Skin of body (tissue), 2 donors: ENCODE measurements at regions not wholly inside any gene's neighbourhood (a gene's known extent, or its start where the extent isn't known, plus 50 kb on each side); places are given as distances from the start of the nearest gene placed in this dataset. TPM values are rescaled to one million over a fixed set of nuclear protein-coding genes. Genes with fewer than 3 reads are reported as not detected.
A peak's percentile ranks its signal among the peaks of the same experiment; 100 is the strongest.

Experiments used
- DNase-seq: peaks from one replicate; lab custom pipeline; 2025; lab: John Stamatoyannopoulos, UW
- small RNA-seq: library from RNA; depleted of rRNA; stranded (forward); fragments of <200 nt; gene quantifications from one replicate; pipeline ENCODE3, GENCODE V24; 2014; ENCODE audit warnings: low replicate concordance

- DNase-seq = peak; percentile 47
Measured at GRCh38 chr1:193335806-193336428, 149.5 kb upstream of the B3GALT2 start.

- DNase-seq = no peak
Measured at GRCh38 chr1:193333166-193333565, 146.8 kb upstream of the B3GALT2 start.

GRCh38 chr1:193326296-193326695 is 139.9 kb upstream of the B3GALT2 start:
- no peak for DNase-seq

GRCh38 chr1:193325771-193326170 is 139.4 kb upstream of the B3GALT2 start:
- DNase-seq = no peak

- DNase-seq = no peak
Measured at GRCh38 chr1:193325042-193325441, 138.6 kb upstream of the B3GALT2 start.

- DNase-seq = no peak
Measured at GRCh38 chr1:193322211-193322610, 135.8 kb upstream of the B3GALT2 start.

GRCh38 chr1:193321242-193321840 is 134.9 kb upstream of the B3GALT2 start:
- no peak for DNase-seq

- no peak for DNase-seq
Measured at GRCh38 chr1:193320270-193320669, 133.9 kb upstream of the B3GALT2 start.

- no peak for DNase-seq
Measured at GRCh38 chr1:193318347-193318746, 131.9 kb upstream of the B3GALT2 start.

GRCh38 chr1:193313354-193314140 is 127.1 kb upstream of the B3GALT2 start:
- no peak for DNase-seq

- DNase-seq = no peak
Measured at GRCh38 chr1:193312432-193312831, 126.0 kb upstream of the B3GALT2 start.

GRCh38 chr1:193311226-193311948 is 125.0 kb upstream of the B3GALT2 start:
- no peak for DNase-seq

- no peak for DNase-seq
Measured at GRCh38 chr1:193310564-193310963, 124.2 kb upstream of the B3GALT2 start.

- DNase-seq = no peak
Measured at GRCh38 chr1:193309936-193310475, 123.6 kb upstream of the B3GALT2 start.

GRCh38 chr1:193308438-193308837 is 122.0 kb upstream of the B3GALT2 start:
- DNase-seq = no peak

- no peak for DNase-seq
Measured at GRCh38 chr1:193306430-193306829, 120.0 kb upstream of the B3GALT2 start.

Small RNAs in the stretch of these regions (small RNA-seq; reads per million reads assigned to genes)
- not detected for gene RNU6-983P
